SU-DHL-6 (cell line): ENCODE measurements at regions not wholly inside any gene's neighbourhood (a gene's known extent, or its start where the extent isn't known, plus 50 kb on each side); places are given as distances from the start of the nearest gene placed in this dataset.
"Not testable (repeated sequence)": the region's sequence is repeated elsewhere in the genome, so short reads cannot be mapped to it uniquely, and the experiment has no call there.

Experiments
- CTCF ChIP-seq: fragments of 200-600 bp; sonication (generic); IDR thresholded peaks from one replicate; pipeline ENCODE4 v1.5.1; 2017; ENCODE audit warnings: antibody characterized with exemption, mild to moderate bottlenecking, low read length, moderate library complexity; ENCODE audit not compliant: insufficient read depth, poor library complexity, severe bottlenecking
- EZH2phosphoT487 ChIP-seq: fragments of 200-600 bp; sonication (generic), shearing (Covaris generic); conservative IDR thresholded peaks from 2 replicates; pipeline ENCODE4 v1.6.1; 2018; ENCODE audit warnings: mild to moderate bottlenecking, antibody characterized with exemption, low read length, moderate library complexity, mixed read lengths

- not testable (repeated sequence) for TF ChIP-seq CTCF, EZH2phosphoT487
Measured at GRCh38 chr2:194511070-194511469, 1146.0 kb upstream of the SLC39A10 start.
